Activated effector memory CD4-positive, alpha-beta T cell treated with Interleukin-2 at 50 U/mL for 16 hours (primary cell): ENCODE measurements at regions not wholly inside any gene's neighbourhood (a gene's known extent, or its start where the extent isn't known, plus 50 kb on each side); places are given as distances from the start of the nearest gene placed in this dataset.
"Not testable (repeated sequence)": the region's sequence is repeated elsewhere in the genome, so short reads cannot be mapped to it uniquely, and the experiment has no call there.

Experiments used
- DNase-seq: peaks from one replicate; pipeline ENCODE4 v3.0.0-alpha.2; 2020

- no peak for DNase-seq
These were observed 54.9 kb upstream of the ZBTB18 start for GRCh38 chr1:243996223-243996622.

DNA sequence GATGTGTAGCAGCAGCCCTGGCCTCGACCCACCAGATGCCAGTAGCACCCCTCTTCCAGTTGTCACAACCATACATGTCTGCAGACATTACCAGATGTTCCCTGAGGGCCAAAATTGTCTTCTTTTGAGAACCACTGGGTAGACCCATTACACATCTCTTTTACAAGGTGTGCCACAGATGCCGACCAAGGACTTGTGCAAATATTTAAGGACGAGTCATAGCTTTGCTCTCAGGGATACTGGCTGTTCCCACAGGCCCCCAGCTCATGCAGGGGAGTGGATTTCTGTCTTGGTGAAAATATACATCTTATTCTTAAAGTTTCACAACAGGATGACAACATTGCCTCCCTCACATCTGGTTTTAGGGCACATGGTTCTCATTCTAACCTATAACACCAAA, 59.4 kb upstream of the ZBTB18 start:
- no peak for DNase-seq

- DNase-seq: no peak
These were observed 66.3 kb upstream of the ZBTB18 start for GRCh38 chr1:243984788-243985187.

GRCh38 chr1:243982447-243983018, 68.5 kb upstream of the ZBTB18 start:
- no peak for DNase-seq

GRCh38 chr1:243980471-243980870, 70.6 kb upstream of the ZBTB18 start:
- DNase-seq: no peak

- no peak for DNase-seq
These were observed 71.0 kb upstream of the ZBTB18 start for GRCh38 chr1:243980071-243980470.

DNA sequence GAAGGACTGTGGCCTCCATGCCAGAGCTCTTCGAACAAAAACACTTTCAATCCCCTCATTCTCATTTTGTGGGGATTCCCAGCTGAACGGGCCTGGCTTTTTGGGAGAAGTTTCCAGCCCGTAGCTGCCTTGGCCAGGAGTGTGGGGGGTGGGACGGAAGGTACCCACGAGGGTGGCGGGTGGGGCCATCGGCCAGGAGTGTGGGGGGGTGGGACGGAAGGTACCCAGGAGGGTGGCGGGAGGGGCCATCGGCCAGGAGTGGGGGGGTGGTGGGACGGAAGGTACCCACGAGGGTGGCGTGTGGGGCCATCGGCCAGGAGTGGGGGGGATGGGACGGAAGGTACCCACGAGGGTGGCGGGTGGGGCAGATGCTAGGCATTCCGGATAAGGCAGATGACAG, 71.7 kb upstream of the ZBTB18 start:
- no peak for DNase-seq

DNA sequence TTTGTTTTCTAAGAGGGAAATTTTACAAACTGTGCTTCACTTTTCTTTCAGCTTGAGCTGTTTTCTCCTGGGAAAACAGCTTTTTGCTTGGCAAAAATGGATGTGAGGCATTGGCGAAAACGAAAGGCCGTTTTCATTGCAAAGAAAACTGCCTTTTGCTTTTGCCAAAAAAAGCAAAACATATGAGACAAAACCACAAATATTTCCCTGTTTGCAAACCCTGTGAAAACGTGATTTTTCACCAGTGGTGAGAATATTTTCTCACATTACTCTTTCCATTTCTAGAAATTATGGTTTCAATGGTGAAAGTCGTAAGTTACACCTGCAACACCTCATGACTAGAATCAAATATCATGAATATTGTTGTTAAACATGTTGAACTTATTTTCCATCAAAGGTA, 74.0 kb upstream of the ZBTB18 start:
- DNase-seq: no peak

DNA sequence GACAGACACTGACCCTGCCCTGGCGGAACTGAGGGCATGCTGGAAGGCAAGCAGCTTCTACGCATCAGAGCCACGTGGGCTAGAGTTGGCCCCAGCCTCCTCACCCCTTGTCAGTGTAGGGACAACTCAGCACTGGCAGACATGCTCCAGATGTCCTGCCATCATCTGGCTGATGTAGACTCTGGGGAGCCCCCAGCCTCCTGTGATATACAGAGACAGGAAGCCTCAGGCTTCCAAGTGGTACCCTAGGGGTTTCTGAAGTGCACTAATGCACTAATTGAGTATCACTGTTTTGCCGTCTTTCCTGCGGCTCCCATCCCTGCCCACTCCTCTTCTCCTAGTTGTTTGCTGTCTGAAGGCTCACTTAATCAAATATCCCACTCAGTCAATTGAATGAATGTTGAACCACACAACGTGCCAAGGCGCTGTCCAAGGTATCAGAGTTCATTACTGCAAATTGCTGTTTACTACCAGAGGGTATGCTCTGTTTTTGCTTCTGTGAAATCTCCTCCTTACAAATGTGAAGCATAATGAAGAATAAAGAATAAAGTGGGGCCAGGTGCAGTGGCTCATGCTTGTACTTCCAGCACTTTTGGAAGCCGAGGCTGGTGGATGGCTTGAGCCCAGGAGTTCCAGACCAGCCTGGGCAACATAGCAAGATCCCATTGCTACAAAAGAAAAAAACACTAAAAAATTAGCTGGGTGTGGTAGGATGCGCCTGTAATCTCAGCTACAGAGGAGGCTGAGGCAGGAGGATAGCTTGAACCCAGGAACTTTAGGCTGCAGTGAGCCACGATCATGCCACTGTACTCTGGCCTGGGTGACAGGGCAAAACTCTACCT, 76.4 kb upstream of the ZBTB18 start:
- no peak for DNase-seq

- DNase-seq: no peak
These were observed 77.9 kb upstream of the ZBTB18 start for GRCh38 chr1:243973169-243973568.

- DNase-seq: no peak
These were observed 81.0 kb upstream of the ZBTB18 start for GRCh38 chr1:243970077-243970476.

GRCh38 chr1:243968413-243968812, 82.7 kb upstream of the ZBTB18 start:
- no peak for DNase-seq

- DNase-seq: no peak
These were observed 86.2 kb upstream of the ZBTB18 start for GRCh38 chr1:243964915-243965314.

GRCh38 chr1:243963571-243963970, 87.5 kb upstream of the ZBTB18 start:
- DNase-seq: no peak

DNA sequence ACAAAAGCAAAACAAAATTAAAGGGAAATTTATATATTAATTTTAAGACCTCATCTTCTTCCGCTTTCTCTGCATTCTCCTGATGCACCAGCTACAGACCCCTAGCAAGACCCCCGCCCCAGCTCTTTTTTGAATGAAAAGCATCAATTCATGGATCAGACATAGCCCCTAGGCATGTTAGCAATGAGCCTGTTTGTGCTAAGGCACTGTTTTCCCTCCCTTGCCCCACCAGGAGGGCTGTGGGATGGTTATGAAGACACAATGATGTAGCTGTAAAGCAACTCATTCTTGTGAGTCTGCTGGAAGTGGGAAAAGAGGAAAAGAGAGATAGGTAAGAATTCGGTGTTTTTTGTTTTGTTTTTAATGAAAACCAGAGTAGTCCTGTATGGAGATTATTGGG, 88.5 kb upstream of the ZBTB18 start:
- DNase-seq: no peak

GRCh38 chr1:243959998-243960397, 91.1 kb upstream of the ZBTB18 start:
- no peak for DNase-seq

GRCh38 chr1:243957141-243957540, 93.9 kb upstream of the ZBTB18 start:
- DNase-seq: no peak

GRCh38 chr1:243956450-243956849, 94.6 kb upstream of the ZBTB18 start:
- no peak for DNase-seq

DNA sequence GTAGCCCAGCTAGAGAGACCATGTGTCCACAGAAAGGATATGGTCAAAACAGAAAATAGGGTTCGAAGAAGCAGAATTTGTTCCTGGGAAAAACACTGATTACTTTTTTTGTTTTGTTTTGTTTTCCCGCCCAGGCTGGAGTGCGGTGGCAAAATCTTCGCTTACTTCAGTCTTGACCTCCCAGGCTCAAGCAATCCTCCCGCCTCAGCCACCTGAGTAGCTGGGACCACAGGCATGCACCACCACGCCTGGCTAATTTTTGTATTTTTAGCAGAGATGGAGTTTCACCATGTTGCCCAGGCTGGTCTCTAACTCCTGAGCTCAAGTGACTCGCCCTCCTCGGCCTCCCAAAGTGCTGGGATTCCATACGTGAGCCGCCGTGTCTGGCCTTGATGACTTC, 99.9 kb upstream of the ZBTB18 start:
- DNase-seq: not testable (repeated sequence)

GRCh38 chr1:243950166-243950565, 100.1 kb upstream of the AKT3 start:
- DNase-seq: no peak

- peak; percentile 8 for DNase-seq
These were observed 96.9 kb upstream of the AKT3 start for GRCh38 chr1:243946946-243947345.

DNA sequence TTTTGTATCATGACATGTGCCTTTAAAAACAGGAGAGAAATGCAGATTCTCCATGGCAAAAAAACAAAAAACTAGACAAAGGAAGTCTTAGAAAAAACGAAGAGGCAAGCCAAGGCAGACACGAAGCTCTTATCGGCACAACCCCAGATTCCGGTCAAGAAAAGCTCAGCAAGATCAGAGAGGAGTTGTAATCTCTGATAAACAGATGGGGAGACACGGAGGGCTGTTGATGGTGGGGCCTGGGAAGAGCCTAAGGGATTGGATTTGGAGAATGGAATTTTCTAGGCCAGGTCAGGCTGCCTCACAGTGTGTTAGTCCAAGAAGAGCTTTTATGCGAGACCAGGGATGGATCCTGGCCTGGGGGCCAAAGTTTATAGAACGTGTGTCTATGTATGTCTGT, 96.2 kb upstream of the AKT3 start:
- no peak for DNase-seq

DNA sequence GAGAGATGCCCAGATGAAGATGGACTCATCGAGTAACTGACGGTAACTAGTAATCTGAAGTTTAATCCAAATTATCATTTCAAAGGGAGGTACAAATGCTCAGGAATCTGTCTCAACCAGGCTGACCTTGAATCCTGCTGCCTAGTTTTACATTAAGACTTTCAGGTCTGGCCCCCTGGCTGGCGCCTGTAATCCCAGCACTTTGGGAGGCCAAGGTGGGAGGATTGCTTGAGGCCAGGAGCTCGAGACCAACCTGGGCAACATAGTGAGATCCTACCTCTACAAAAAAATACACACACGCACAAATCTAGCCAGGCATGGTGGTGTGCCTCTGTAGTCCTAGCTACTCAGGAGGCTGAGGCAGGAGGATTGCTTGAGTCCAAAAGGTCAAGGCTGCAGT, 95.7 kb upstream of the AKT3 start:
- no peak for DNase-seq

DNA sequence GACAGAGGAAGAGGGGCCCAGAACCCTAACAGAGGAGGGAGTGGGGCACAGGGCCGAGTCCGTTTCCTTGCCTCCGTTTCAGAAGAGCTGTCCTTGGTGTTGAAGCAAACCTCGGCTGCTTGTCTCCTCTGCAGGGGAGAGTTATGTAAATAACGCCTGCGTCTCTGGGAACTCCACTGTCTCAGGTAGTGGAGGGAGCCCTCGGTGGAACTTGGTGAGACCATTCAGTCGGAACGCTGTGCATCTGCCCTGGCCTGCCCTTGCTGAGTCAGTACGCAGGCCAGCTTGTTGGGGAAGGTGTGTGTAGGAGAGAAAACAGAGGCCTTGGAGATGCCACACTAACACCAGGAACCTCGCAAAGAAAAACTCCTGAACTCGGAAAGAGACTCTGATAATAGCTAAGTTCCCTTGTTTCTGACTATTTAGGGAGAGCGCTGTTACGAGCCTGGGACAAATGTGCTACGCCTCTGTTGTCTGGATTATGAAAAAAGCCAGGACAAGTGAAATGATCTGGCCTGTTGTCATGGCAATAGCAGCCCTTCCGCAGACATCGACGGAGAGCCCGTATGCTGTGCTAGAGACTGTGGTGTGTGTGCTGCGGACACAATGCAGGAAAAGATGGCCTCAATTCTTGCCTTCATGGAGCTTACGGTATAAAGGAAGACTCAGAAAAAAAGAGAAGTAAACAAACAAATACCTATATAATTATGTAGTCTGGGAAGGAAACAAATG, 94.6 kb upstream of the AKT3 start:
- DNase-seq: no peak
